ENCODE measurements at regions not wholly inside any gene's neighbourhood (a gene's known extent, or its start where the extent isn't known, plus 50 kb on each side); places are given as distances from the start of the nearest gene placed in this dataset.
A peak's percentile ranks its signal among the peaks of the same experiment; 100 is the strongest.

GRCh38 chr1:5742801-5743200 is 249.4 kb downstream of the NPHP4 start:
- TF ChIP-seq CTCF (IDR thresholded peaks at IDR 0.05; ENCODE audit: borderline replicate concordance, extremely low read depth, insufficient read depth), result no peak
- H3K4me1 ChIP-seq (ENCODE audit: control insufficient read depth in 2 of 3, insufficient read depth in 2 of 3, low read depth in 1 of 3, low read length in 3 of 3), result peaks cover 0 to 4% (median 0%) of the 10 kb centered on the region in 3 donors
- DNase-seq (peak in 1 of 5 donors; percentile 41), FAIRE-seq (no peak)
- intact Hi-C loops (cut with DNase I), result loop anchor here (10.0 kb wide), 1 partner anchor 1088 kb away; the partner anchor contains the start of gene AJAP1
- H3K4me3 ChIP-seq (ENCODE audit: low read length in 3 of 3), result no peak overlapping the region
- H3K9ac ChIP-seq (ENCODE audit: low read length in 3 of 3), result no peak overlapping the region
- H3K9me3 ChIP-seq (ENCODE audit: control insufficient read depth in 2 of 3, insufficient read depth in 1 of 3, low read length in 3 of 3), result no peaks in the 10 kb centered on the region
- H3K36me3 ChIP-seq (ENCODE audit: control insufficient read depth in 2 of 3, insufficient read depth in 3 of 3, low read length in 3 of 3), result no peaks in the 10 kb centered on the region
- no peaks in the 10 kb centered on the region for H3K27me3 ChIP-seq (ENCODE audit: control insufficient read depth, insufficient read depth, low read length)
- no peak overlapping the region for H3K27ac ChIP-seq (ENCODE audit: low read depth in 2 of 2, low read length in 2 of 2)

DNA sequence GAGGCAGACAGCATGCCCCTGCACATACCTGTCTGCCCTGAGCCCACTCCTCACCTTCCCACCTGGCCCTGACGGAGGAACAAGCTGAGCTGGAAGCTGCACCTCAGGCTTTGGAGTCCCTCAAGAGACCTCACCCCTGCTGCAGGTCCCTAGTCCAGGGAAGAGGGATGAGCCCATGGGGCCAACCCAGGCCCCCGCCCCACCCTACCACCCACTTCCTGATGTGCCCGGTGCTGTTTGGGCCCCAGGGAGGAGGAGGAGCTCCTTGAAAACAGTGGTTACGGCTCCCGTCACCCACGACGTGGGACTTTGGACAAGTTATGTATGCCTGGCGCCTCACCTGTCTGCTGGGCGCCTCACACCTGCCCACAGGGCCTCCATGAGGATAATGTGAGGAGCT is 250.2 kb downstream of the NPHP4 start:
- TF ChIP-seq CTCF (IDR thresholded peaks at IDR 0.05; ENCODE audit: borderline replicate concordance, extremely low read depth, insufficient read depth), result no peak
- Histone ChIP-seq H3K27me3 (ENCODE audit: control insufficient read depth, insufficient read depth, low read length) (no peaks in the 10 kb centered on the region), H3K4me3 (ENCODE audit: low read length in 3 of 3) (no peak overlapping the region), H3K4me1 (ENCODE audit: control insufficient read depth in 2 of 3, insufficient read depth in 2 of 3, low read depth in 1 of 3, low read length in 3 of 3) (peaks cover 0 to 4% (median 0%) of the 10 kb centered on the region in 3 donors), H3K27ac (ENCODE audit: low read depth in 2 of 2, low read length in 2 of 2) (no peak overlapping the region), H3K9ac (ENCODE audit: low read length in 3 of 3) (no peak overlapping the region), H3K9me3 (ENCODE audit: control insufficient read depth in 2 of 3, insufficient read depth in 1 of 3, low read length in 3 of 3) (no peaks in the 10 kb centered on the region), H3K36me3 (ENCODE audit: control insufficient read depth in 2 of 3, insufficient read depth in 3 of 3, low read length in 3 of 3) (no peaks in the 10 kb centered on the region)
- intact Hi-C loops (cut with DNase I), result loop anchor here (10.0 kb wide), 1 partner anchor 1087 kb away; the partner anchor contains the start of gene AJAP1
- FAIRE-seq (no peak), DNase-seq (peak in 1 of 5 donors; percentile 37)

GRCh38 chr1:5740865-5741860 is 251.1 kb downstream of the NPHP4 start:
- no peak for TF ChIP-seq CTCF (IDR thresholded peaks at IDR 0.05; ENCODE audit: borderline replicate concordance, extremely low read depth, insufficient read depth)
- H3K36me3 ChIP-seq (ENCODE audit: control insufficient read depth in 2 of 3, insufficient read depth in 3 of 3, low read length in 3 of 3), result no peaks in the 10 kb centered on the region
- H3K27ac ChIP-seq (ENCODE audit: low read depth in 2 of 2, low read length in 2 of 2), result no peak overlapping the region
- no peaks in the 10 kb centered on the region for H3K9me3 ChIP-seq (ENCODE audit: control insufficient read depth in 2 of 3, insufficient read depth in 1 of 3, low read length in 3 of 3)
- no peak overlapping the region for H3K4me3 ChIP-seq (ENCODE audit: low read length in 3 of 3)
- no peak for DNase-seq
- H3K9ac ChIP-seq (ENCODE audit: low read length in 3 of 3), result no peak overlapping the region
- H3K27me3 ChIP-seq (ENCODE audit: control insufficient read depth, insufficient read depth, low read length), result no peaks in the 10 kb centered on the region
- H3K4me1 ChIP-seq (ENCODE audit: control insufficient read depth in 2 of 3, insufficient read depth in 2 of 3, low read depth in 1 of 3, low read length in 3 of 3), result peaks cover 0 to 4% (median 0%) of the 10 kb centered on the region in 3 donors
- no peak for FAIRE-seq
- intact Hi-C loops (cut with DNase I), result loop anchor here (10.0 kb wide), 1 partner anchor 1086 kb away; the partner anchor contains the start of gene AJAP1
